ENCODE measurements at regions not wholly inside any gene's neighbourhood (a gene's known extent, or its start where the extent isn't known, plus 50 kb on each side); places are given as distances from the start of the nearest gene placed in this dataset.
A peak's percentile ranks its signal among the peaks of the same experiment; 100 is the strongest.
"Not testable (repeated sequence)": the region's sequence is repeated elsewhere in the genome, so short reads cannot be mapped to it uniquely, and the experiment has no call there.

DNA sequence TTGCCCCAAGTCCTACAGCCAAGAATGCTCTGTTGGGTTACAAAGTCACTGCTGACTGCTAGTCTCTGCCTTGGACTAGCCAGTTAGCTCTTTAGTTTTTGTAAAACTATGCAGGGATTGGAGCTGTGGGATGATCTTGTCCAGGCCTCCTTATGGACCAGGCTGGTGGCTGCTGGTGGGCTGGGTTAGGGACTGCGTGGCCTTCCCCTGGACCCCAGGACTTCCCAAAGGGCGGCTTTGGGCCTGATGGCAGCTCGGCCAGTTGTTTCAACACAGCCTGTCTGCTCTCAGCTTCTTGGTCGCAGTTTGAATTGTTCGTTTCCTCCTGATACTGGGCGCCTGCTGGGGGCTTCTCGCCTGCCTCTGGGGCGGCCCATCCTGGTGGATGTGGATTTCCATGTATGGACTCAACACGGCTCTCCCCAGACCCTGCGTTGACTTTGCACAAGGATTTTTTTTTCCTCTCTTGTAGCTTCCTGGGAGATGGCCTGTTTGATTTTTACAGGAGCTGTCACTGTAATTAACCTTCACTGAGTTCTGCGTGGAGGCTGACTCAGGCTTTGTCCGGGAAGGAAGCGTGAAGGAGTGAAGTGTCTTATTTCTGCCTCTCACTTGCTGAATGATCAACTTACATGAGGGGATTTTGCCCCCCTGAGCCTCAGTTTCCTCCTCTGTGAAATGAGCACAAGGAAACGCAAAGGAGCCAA, 91.9 kb upstream of the NEURL1B start:
- no peak for DNase-seq (ENCODE audit: low read depth)

DNA sequence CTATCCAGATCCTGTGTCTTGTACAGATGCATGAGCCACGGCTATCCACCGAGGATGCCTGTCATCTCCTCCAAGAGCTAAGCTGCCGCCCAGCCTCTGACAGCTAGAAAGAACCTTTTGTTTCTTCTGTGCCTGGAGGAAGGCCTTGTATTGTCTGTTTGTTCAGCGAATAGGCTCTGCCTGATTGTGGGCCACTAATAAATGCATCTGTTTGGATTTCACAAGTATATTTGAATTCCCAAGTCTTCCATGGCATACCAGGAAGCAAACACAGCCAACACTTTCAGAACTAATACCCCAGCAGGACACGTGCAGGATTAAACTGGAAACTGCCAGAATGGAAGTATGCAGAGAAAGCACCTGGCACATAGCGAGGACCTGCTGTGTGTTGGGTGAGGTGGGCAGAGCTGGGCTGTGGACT, 92.7 kb upstream of the NEURL1B start:
- DNase-seq (ENCODE audit: low read depth) = no peak

- DNase-seq (ENCODE audit: low read depth) = no peak
Measured at GRCh38 chr5:172546196-172546595, 91.9 kb upstream of the SH3PXD2B start.

DNA sequence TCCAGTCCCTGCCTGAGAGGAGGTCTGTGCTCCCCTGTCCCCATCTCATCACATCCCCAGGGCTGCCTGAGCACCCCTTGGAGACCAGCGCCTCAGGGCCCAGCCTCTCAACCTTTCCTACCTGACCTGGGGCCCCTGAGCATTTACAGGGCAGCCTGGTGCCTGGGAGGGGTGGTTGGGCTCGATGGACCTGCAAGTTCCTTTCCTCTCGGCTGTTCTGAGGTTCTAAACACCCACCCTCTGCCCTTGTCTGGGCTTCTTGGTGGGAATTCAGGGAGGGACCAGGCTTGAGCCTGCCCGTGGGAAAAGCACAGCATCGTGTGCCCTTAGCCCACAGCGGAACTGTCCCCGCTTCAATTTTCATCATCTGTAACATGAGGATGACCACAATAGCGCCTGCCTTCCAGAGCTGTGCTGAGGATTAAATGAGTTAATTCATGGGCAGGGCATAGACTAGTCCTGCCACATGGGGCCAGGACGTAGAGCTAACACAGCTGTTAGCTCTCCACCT, 91.0 kb upstream of the SH3PXD2B start:
- no peak for DNase-seq (ENCODE audit: low read depth)

- no peak for DNase-seq (ENCODE audit: low read depth)
Measured at GRCh38 chr5:172544371-172545095, 90.2 kb upstream of the SH3PXD2B start.

- DNase-seq (ENCODE audit: low read depth) = no peak
Measured at GRCh38 chr5:172543484-172544298, 89.4 kb upstream of the SH3PXD2B start.

DNA sequence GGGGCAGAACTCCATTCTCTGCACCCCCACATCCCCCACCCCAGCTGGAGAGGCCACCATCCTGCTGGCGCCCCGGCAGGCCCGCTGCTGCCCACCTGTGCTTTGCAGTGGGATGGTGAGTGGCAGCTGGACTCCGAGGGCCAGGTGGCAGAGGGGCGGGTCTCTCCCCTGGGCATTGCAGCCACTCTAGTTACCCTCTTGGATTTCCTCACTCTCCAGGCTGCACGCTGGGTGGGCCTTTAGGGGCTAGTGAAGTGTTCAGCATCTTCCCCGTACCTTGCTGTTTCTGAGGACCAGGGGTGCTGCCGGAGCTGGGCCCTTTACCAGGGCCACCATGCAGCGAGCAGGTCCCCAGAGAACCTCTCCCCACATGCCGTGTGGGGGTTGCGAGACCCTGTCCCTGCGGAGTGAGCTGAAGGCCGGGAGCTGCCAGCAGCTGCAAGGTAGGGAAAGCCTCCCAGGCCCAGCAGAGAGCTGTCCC, 88.4 kb upstream of the SH3PXD2B start:
- DNase-seq (ENCODE audit: low read depth) = no peak

DNA sequence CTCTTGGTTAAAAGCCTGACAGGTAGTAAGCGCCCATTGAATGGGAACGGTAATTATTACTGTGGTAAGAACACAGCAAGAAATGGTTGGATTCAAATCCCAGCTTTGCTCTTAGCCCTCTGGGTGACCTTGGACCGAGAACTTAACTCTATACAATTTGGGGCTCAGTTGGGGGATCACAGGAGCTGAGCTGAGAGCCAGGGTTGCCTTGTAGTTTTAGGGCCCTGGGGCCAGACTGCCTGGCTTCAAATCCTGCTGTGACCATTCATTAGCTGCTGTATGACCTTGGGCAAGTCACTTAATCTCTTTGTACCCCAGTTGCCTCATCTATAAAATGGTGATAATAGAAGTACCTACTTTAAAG, 87.4 kb upstream of the SH3PXD2B start:
- no peak for DNase-seq (ENCODE audit: low read depth)

DNA sequence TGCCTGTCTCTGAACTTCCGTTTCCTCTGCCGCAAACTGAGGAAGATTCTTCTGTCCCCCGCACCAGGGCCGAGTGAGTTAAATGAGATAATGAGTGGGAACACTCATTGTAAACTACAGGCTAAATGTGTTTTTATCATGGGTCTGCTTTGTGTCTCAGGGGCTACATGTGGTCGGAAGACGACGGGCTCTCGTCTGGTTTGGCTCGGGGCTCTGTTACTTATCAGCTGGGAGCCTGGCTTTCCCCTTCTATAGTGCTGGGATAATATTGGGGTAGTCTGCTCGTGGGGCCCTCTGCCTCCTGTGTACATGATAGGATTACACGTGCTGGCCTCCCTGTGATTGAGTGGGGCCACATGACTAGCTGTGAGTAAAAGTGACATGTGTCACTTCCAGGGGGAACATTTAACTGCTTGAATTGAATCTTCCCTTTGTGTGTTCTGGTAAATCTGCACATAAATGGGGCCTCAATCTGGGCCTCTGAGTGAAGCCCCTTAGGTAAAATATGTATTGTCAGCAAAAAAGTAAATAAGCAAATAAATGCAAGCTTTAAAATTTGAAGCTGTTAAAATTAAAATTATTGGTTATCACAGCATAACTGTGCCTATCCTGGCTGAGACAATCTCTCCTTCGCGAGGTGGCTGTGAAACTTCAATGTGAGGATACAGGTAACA, 86.9 kb upstream of the SH3PXD2B start:
- peak; percentile 9 for DNase-seq (ENCODE audit: low read depth)

DNA sequence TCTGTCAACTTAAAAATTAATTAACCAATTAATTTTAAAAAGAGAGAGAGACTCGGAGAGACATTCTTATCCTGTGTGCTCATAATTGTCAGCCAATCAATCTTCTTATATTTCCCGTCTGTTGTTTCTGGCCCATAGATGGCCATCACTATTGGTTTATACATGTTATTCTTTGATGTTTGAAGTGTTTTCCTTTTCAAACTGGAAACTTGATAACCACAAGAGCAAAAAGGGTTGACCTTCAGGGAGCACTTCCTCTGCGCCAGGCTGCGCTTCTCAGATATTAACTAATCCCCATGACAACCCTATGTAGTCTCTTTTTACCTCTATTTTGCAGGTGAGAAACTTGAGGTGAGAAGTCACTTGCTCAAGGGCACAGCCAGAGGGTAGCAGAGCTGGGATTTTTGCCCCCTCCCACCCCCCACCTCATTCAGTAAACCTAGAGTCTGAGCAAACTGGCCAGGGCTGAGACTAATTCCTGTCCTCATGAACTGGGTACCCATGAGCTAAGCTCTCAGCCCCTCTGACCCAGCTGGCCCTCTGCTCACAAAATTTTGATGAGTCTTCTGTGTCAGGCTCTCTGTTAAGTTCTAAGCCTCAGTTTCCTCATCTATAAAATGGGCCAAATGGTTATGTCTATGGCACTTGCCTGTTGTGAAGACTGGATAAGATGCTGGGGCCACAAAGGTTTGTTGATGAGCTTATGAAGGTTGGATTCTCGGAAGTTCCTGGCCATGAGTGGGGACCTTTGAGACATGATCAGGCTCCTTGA, 86.0 kb upstream of the SH3PXD2B start:
- no peak for DNase-seq (ENCODE audit: low read depth)

DNA sequence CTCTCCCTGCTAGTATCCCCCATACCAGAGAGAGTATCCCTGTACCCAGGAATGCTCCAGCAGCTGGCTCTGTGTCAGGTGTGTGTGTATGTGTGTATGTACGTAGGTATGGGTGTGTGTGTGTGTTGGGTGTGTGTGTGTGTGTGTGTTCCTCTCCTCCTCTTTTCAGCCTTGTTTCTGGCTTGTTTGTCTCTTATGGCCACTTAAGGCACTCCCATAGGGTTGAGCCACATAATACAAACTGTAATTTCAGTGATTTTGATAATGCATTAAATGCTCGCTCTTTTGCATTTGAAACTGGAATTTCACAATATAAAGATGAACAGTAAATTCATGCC, 80.8 kb upstream of the SH3PXD2B start:
- no peak for DNase-seq (ENCODE audit: low read depth)

DNA sequence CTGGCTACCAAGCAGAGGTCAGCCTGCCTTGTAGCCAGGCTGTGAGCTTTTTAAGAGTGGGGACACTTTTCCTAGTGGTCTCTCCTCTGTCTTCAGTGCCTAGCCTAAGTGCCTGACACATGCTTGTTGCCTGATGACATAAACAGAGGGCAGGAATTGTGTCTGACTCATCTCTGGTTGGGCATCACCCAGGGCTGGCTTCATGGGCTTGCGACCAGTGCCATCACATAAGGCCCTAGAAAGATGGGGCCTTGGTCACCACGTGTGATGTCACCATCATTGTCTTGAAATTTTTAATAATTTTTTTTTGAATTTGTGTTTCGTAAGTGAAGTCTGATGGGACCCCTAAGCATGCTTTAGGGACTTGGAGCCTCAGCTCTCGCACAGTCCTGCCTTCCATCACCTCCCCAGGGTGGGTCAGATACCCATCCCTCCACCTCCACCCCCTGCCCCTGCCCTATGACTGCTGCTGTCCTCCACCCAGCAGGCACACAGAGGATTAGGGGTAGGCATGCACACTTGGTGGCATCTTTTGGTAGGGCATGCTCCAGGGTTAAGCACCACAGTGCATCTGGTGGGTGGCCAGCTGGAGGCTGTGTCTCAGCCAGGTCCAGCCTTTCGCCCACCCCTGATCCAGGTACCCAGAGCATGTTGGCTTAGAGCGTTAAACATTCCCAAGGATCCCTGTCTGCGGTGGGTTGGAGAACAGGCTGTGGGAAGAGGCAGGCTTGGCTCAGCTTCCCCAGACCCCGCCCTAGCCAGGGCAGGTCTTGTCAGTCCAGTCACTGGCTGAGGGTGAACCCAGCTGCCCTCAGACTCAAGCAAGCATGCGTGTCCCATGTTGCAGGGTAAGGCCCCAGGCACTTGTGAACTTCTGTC, 80.1 kb upstream of the SH3PXD2B start:
- DNase-seq (ENCODE audit: low read depth) = no peak

- DNase-seq (ENCODE audit: low read depth) = no peak
Measured at GRCh38 chr5:172533399-172534228, 79.3 kb upstream of the SH3PXD2B start.

GRCh38 chr5:172533058-172533398, 78.7 kb upstream of the SH3PXD2B start:
- no peak for DNase-seq (ENCODE audit: low read depth)

- DNase-seq (ENCODE audit: low read depth) = not testable (repeated sequence)
Measured at GRCh38 chr5:172532439-172532838, 78.1 kb upstream of the SH3PXD2B start.

DNA sequence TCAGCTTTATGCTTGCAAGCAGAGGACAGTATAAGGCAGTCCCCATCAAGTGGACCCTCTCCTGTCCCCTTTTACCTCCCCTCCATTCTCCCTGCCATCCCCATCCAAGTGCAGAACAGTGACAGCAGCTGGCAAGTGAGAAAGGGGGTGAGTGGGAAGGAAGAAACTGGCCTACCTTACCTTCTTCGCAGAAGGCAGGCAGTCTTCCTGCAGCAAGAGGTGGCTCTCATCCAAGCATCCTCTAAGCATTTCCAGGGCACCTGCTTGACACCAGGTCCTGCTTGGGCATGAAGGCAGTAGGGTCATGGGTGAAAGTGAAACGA, 77.3 kb upstream of the SH3PXD2B start:
- DNase-seq (ENCODE audit: low read depth) = no peak

DNA sequence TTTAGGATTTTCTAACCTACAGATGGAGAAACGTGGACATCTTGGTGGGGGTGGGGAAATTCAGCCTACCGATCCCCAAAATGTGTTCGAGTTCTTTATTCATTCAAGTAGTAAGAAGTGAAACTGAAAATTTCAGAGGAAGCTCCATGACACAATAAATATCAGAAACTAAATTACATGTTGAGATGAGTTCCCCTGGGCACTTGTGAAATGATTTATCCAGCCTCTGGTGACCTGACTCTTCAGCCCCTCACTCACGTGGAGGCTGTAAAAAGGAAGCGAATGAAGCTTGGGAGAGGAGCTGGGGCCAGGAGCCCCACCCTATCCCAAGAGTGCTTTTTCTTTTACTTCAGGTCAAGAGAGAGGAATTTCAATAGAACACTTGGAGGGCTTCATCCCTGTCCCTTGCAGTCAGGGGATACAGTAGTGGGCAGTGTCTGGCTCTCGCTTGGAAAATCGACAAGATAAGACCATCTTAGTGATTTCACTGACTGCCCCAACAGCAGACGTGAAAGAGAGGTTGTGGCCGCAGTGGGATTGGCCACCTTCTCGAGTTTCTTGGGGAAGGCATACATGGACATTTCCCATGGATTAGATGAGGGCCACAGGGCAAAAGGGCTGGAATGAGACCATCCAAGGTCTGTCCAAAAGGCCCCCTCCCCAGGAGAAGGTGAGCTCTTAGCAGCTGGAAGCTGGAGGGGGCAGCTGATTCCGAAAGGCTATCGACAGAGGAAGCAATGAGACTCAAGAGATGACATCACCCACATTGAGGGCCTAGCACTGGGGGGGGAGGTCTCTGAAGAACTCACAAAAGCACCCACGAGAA, 76.8 kb upstream of the SH3PXD2B start:
- no peak for DNase-seq (ENCODE audit: low read depth)

DNA sequence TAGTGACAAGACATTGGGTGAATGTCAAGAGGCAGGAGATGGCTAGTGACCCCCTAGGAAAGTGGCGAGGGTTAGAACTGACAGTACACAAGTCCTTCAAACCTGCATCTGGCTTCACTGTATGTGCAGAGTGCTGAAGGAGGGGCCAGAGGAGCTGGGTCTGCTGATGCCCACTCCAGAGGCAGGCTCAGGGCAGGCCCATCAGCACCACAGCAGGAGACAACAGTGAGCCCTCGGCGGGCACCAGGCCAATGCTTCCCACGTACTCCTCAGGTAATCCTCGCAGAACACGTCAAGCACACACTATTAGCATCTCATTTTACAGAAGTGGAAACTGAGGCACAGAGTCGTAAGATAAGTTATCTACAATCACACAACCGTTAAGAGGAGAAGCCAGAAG, 76.1 kb upstream of the SH3PXD2B start:
- DNase-seq (ENCODE audit: low read depth) = no peak

GRCh38 chr5:172529896-172530295, 75.6 kb upstream of the SH3PXD2B start:
- no peak for DNase-seq (ENCODE audit: low read depth)
